ENCODE measurements at regions not wholly inside any gene's neighbourhood (a gene's known extent, or its start where the extent isn't known, plus 50 kb on each side); places are given as distances from the start of the nearest gene placed in this dataset.

- ATAC-seq (no peak), DNase-seq (no peak)
- Histone ChIP-seq H3K4me1 (peaks cover 13% of the 10 kb centered on the region), H3K27me3 (peaks cover 5% of the 10 kb centered on the region), H3K9me3 (no peaks in the 10 kb centered on the region), H3K36me3 (no peaks in the 10 kb centered on the region), H3K27ac (peak overlapping the region; percentile 15), H3K4me3 (peak overlapping the region; percentile 76)
- TF ChIP-seq CTCF (IDR thresholded peaks at IDR 0.05): no peak
- intact Hi-C loops (cut with DNase I): no loop called here
These were observed 150.6 kb upstream of the SLC4A4 start for GRCh38 chr4:71188156-71188640.

GRCh38 chr4:71188951-71189350 is 149.9 kb upstream of the SLC4A4 start:
- H3K4me1 ChIP-seq: peaks cover 12% of the 10 kb centered on the region
- ATAC-seq: no peak

GRCh38 chr4:71189471-71189870 is 149.3 kb upstream of the SLC4A4 start:
- no peak overlapping the region for H3K4me3 ChIP-seq
- intact Hi-C loops (cut with DNase I): no loop called here
- TF ChIP-seq CTCF (IDR thresholded peaks at IDR 0.05): no peak
- H3K27me3 ChIP-seq: peaks cover 5% of the 10 kb centered on the region
- ATAC-seq: no peak
- H3K36me3 ChIP-seq: no peaks in the 10 kb centered on the region
- H3K27ac ChIP-seq: no peak overlapping the region
- H3K9me3 ChIP-seq: no peaks in the 10 kb centered on the region
- no peak for DNase-seq
- H3K4me1 ChIP-seq: peaks cover 7% of the 10 kb centered on the region

More at GRCh38 chr4:71188951-71189350, 149.9 kb upstream of the SLC4A4 start:
- H3K36me3 ChIP-seq: no peaks in the 10 kb centered on the region
- TF ChIP-seq CTCF (IDR thresholded peaks at IDR 0.05): no peak
- DNase-seq: no peak
- peaks cover 5% of the 10 kb centered on the region for H3K27me3 ChIP-seq
- intact Hi-C loops (cut with DNase I): no loop called here
- H3K4me3 ChIP-seq: peak overlapping the region; percentile 76
- peak overlapping the region; percentile 15 for H3K27ac ChIP-seq
- no peaks in the 10 kb centered on the region for H3K9me3 ChIP-seq

- intact Hi-C loops (cut with DNase I): no loop called here
- Histone ChIP-seq H3K4me1 (no peaks in the 10 kb centered on the region), H3K4me3 (no peak overlapping the region), H3K27ac (no peak overlapping the region), H3K27me3 (no peaks in the 10 kb centered on the region), H3K9me3 (no peaks in the 10 kb centered on the region), H3K36me3 (no peaks in the 10 kb centered on the region)
- ATAC-seq (no peak), DNase-seq (no peak)
- no peak for TF ChIP-seq CTCF (IDR thresholded peaks at IDR 0.05)
These were observed 144.4 kb upstream of the SLC4A4 start for GRCh38 chr4:71194454-71194853.

GRCh38 chr4:71195924-71196323 is 142.9 kb upstream of the SLC4A4 start:
- H3K4me1 ChIP-seq: no peaks in the 10 kb centered on the region
- H3K36me3 ChIP-seq: no peaks in the 10 kb centered on the region
- no peak overlapping the region for H3K4me3 ChIP-seq
- intact Hi-C loops (cut with DNase I): no loop called here
- H3K9me3 ChIP-seq: no peaks in the 10 kb centered on the region
- no peak for DNase-seq
- TF ChIP-seq CTCF (IDR thresholded peaks at IDR 0.05): no peak
- H3K27me3 ChIP-seq: no peaks in the 10 kb centered on the region
- ATAC-seq: peak; percentile 71
- no peak overlapping the region for H3K27ac ChIP-seq

- Histone ChIP-seq H3K4me1 (no peaks in the 10 kb centered on the region), H3K36me3 (no peaks in the 10 kb centered on the region), H3K27ac (no peak overlapping the region), H3K9me3 (no peaks in the 10 kb centered on the region), H3K4me3 (no peak overlapping the region), H3K27me3 (no peaks in the 10 kb centered on the region)
- ATAC-seq (no peak), DNase-seq (no peak)
- TF ChIP-seq CTCF (IDR thresholded peaks at IDR 0.05): no peak
- intact Hi-C loops (cut with DNase I): no loop called here
These were observed 139.9 kb upstream of the SLC4A4 start for GRCh38 chr4:71198958-71199357.

All from upper lobe of right lung (tissue), 1 donor.